AG08396 (cell line): ENCODE measurements at regions not wholly inside any gene's neighbourhood (a gene's known extent, or its start where the extent isn't known, plus 50 kb on each side); places are given as distances from the start of the nearest gene placed in this dataset.
A peak's percentile ranks its signal among the peaks of the same experiment; 100 is the strongest.

Experiments
- DNase-seq: peaks from one replicate; pipeline ENCODE4 v3.0.0; 2012; ENCODE audit warnings: low spot score, mixed read lengths

GRCh38 chr7:25553580-25554291 lies 325.4 kb upstream of the NPVF start:
- DNase-seq, result no peak

GRCh38 chr7:25557379-25557917 lies 329.2 kb upstream of the NPVF start:
- no peak for DNase-seq

- DNase-seq, result no peak
Observed at GRCh38 chr7:25557930-25558329, 329.6 kb upstream of the NPVF start.

DNA sequence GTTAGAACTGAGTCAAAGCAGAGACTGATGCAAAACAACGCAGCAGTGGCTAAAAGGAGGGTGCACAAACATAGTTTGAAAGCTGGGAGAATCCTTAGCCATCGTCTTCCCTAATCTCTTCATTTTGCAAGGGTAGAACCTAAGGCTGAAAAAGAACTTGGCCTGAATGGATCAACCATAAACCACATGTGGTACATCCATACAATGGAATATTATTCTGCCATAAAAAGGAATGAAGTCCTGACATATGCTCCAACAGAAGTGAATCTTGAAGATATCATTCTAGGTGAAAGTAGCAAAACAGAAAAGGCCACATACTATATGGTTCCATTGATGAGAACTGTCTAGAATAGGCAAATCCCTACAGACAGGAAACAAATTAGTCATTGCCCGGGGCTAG lies 330.3 kb upstream of the NPVF start:
- DNase-seq, result no peak

GRCh38 chr7:25559581-25560367 lies 331.5 kb upstream of the NPVF start:
- no peak for DNase-seq

DNA sequence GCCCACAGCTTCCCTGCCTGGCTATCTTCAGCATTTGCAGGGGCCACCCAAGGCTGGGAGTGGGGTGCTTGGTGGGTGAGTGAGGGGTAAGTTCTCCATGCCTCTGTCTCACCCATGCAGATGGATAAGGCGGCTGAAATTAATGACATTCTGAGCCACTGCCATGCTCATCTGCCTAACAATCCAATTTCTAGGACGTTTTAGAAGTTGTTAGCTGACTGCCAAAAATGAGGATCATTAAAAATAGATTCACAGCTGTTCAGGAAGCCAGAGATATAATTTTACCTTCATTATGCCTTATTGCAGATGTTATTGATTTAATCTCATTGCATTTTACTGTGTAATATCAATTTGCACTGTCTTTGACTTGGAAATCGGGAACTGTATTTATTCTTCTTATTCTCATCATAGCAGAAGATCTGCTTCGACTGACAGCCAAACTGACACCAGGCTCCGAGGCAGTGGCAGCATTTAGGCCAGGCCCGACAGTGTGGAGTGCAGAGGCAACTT lies 334.4 kb upstream of the NPVF start:
- no peak for DNase-seq

DNA sequence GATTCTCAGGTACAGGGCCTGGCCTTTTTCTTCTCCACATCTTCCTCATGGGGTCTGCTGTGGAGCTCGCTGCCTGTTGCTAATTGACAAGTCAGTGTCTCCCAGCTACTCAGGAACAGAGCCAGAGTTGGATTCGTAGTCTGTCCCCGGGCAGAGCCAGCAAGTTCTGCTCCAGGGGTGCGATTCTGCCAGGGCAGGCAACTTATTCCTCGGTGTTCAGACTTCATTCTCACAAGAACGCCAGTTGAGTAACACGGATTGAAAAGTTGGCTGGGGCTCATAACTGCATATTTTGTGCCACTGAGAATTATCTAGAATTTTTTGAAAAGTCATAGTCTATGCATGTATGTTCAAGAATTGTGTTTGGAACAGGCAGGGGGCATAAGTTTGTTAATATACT lies 336.7 kb upstream of the NPVF start:
- no peak for DNase-seq

GRCh38 chr7:25565949-25566348 lies 337.7 kb upstream of the NPVF start:
- DNase-seq, result peak; percentile 59

- DNase-seq, result no peak
Observed at GRCh38 chr7:25567430-25567829, 339.1 kb upstream of the NPVF start.

DNA sequence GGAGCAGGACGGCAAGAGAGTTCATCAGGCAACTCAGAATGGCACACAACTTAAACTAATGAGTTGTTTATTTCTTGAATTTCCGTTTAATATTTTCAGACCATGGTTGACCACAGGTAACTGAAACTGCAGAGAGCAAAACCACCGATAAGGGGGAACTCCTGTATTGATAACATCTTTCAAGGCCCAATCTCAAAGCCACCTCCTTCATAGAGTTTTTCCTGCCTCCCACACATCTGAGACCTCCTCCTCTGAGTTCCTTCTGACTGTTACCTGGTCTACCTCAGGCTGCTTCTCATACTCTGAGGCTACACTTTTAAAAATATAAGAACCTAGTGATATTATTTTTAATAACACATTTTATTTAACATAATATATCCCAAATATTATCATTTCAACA lies 341.5 kb upstream of the NPVF start:
- DNase-seq, result no peak

- DNase-seq, result no peak
Observed at GRCh38 chr7:25572423-25572822, 344.1 kb upstream of the NPVF start.

GRCh38 chr7:25574828-25575227 lies 346.5 kb upstream of the NPVF start:
- no peak for DNase-seq

DNA sequence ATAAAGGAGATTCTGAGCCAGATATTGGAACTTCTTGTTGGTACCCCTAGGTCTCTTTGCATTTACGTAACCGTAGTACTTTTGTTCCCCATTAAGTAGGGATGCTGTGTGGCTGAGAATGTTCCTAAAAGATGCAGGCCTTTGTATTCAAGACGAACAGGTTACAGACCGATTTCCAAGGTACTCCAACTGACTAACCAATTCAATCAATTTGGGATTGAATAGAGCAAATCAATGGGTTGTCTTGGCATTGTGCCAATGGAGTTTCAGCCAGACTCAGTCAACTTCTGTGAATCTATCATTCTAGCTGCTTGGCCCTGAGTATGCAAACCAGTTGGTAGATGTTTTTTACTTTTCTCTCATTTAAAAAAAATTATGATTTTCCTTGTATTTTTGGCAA lies 347.3 kb upstream of the NPVF start:
- no peak for DNase-seq

DNA sequence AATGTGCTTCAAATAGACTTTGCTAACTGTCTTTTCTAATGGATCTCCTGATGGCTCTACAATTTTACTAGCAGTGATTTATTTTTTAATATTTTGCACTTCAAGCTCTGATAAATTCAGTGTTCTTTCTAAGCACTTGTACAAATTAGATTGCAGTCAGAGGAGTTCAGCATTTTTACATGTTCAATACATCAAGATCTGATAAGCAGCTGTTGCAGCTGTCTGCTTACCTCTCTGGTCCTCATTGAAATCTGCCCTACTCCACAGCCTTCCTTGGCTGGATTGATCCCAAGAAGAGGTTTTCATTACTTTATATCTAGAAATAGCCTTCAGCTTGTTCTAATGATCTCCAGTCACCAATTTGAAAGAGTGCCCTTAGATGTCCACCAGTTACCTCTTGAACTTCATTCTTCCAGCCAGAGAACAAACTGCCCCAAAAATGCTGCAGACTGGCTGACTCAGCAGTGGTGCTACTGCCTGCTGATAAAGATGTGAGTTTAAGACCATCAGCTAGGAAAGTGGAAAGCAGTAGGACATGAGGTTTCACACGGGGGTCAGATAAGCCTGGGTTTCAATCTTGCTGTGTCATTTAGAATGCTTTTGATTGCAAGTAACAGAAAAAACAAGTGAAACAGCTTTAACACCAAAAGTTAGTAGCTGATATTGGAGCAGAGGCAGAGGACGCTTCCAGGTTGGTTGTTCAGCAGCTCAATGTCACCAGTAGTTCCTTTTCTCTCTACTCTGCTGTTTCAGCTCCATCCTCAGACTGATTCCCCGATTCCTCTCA lies 350.9 kb upstream of the NPVF start:
- no peak for DNase-seq

DNA sequence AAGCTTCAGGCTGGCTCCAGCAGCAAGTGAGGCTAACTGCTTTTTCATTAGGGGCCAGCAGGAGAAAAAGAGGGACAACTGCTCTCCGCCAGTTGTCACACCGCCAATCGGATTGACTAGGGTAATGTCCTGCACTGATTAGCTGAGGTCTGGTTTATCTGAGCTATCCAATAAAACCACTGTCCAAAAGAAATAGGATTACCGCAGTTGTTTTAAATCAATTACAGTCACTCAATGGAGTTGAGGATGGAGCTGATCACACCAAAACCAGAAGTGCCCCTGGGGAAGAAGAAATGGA lies 351.4 kb upstream of the NPVF start:
- no peak for DNase-seq

DNA sequence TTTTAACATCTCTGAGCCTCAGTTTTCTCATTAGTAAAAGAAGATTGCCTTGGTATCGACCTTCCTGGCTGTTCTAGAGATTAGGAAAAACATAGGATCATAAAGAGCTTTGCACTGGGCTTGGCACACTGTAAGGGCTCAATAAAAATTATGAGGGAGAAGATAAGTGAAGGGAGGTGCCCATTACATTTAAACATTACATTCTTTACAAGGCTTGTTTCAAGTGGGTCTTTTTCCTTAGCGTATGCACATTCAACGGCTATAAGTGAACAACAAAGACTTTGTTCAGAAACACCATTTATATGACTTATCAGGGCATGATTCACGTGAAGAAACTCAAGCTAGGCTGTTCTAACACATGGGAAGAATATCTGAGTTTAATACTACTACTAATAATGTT lies 351.9 kb upstream of the NPVF start:
- no peak for DNase-seq

GRCh38 chr7:25583621-25584020 lies 355.3 kb upstream of the NPVF start:
- DNase-seq, result no peak

DNA sequence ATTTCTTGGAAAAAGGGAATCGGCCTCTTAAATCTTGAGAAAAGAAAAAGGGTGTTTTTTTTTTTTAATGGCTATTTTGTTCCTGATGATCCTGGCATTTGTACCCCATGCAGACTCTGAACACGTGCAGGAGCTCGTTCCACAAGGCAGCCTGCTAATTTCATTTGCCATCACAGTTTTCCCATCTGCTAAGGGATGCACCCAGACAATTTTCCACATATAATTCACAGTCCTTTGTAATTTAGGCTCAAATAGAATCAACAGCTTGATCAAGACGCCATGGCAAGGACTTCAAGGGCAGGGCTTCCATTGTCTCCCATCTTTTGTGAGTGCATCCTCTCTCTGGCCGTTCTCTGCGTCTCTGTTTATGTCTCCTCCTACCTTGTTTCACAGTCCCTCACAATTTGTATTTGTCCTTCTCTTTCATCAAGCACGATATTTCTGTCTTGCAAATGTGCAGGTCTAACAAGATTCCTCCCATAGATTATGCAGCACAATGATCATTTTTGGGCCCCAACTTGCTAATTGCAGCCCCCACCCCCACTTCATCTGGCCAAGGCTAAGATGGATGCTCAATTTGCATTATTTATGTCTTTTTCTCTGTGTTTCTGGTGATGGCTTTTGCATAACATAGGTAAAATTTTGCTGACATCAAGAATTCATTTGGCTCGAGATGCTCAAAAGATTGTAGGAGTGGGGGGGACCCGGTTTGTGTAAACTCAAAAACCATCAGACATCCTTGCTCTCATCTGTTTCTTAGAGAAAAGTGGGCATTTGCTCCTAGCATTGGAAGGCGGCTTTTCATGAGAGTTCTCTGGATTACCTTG lies 356.0 kb upstream of the NPVF start:
- DNase-seq, result no peak

DNA sequence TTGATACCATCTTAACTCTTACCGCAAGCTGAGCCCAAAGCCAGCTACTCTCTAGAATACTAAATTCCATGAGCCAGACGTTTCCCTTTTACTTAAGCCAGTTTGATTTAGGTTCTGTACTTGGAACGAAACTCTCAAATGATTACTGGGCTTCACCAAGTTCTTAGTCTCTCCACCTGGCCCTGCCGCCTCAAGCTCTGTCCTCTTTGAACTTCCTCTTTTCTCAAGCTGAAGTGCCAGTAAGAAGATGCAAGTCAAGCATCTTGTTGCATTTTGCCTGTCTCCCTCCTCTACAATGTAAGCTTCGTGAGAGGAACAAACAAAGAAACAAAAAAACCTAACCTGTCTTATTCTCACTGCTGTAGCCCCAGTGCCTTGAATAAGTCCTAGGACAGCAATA lies 358.2 kb upstream of the NPVF start:
- no peak for DNase-seq

GRCh38 chr7:25594122-25594521 lies 365.8 kb upstream of the NPVF start:
- DNase-seq, result no peak

DNA sequence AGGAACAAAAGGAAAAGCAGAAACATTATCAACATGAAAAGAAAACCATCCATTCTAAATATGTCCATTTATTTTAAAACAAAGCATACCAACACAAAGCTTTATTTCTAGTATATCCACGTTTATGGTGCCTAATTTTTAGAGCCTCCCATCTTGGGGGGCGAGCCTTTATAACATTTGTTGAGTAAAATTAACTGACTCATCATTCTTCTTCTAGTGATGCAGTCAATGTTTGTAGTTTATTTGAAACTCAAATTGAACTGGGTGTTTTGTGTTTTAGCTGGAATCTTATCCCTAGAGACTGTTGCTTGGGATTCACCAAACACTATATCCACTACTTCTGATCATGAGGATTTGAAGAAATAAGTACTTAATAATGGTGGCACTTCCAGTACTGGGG lies 366.4 kb upstream of the NPVF start:
- DNase-seq, result no peak

- no peak for DNase-seq
Observed at GRCh38 chr7:25595996-25596395, 367.7 kb upstream of the NPVF start.
